A549 (cell line): ENCODE measurements at regions not wholly inside any gene's neighbourhood (a gene's known extent, or its start where the extent isn't known, plus 50 kb on each side); places are given as distances from the start of the nearest gene placed in this dataset.
"Not testable (repeated sequence)": the region's sequence is repeated elsewhere in the genome, so short reads cannot be mapped to it uniquely, and the experiment has no call there.

Source experiments
- FOXS1 ChIP-seq: fragments of 250-450 bp; sonication (Bioruptor Pico); IDR thresholded peaks from 2 replicates; pipeline ENCODE4 v1.5.0; 2020; ENCODE audit warnings: mild to moderate bottlenecking, moderate library complexity
- POLR2A ChIP-seq: IDR thresholded peaks from 2 replicates; pipeline ENCODE4 v1.6.1; 2012; ENCODE audit warnings: mild to moderate bottlenecking, low read length

GRCh38 chr5:1601565-1601964 is 77.8 kb upstream of the LPCAT1 start:
- not testable (repeated sequence) for TF ChIP-seq POLR2A; FOXS1 (CRISPR knock-in tag)
